ENCODE measurements at regions not wholly inside any gene's neighbourhood (a gene's known extent, or its start where the extent isn't known, plus 50 kb on each side); places are given as distances from the start of the nearest gene placed in this dataset.

DNA sequence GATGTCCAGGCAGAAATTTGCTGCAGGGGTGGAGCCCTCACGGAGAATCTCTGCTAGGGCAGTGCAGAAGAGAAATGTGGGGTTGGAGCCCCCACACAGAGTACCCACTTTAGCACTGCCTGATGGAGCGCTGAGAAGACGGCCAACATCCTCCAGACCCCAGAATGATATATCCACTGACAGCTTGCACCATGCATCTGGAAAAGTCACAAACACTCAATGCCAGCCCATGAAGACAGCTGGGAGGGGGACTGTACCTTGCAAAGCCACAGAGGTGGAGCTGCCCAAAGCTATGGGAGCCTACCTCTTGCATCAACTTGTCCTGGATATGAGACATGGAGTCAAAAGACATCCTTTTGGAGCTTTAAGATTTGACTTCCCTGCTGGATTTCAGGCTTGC lies 426.3 kb upstream of the FAM174A start:
- TF ChIP-seq CTCF (IDR thresholded peaks at IDR 0.05): no peak

DNA sequence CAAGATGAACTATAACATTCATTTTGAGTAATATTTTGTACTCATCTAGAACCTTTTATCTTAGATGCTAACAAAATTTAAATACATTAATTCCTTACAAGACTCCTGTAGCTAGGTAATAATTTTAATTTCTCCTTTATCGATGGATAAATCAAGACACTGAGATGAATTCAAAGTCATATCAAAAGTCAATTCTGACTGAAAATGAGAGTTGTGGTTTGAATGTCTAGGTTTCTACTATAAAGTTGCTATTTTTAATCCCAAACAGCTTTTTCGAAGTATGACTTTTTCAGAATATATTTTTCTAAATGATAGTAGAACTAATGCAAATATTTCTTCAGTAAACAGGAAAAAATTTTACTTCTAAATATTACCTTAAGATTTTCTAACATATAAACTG lies 491.7 kb upstream of the FAM174A start:
- no peak for TF ChIP-seq CTCF (IDR thresholded peaks at IDR 0.05)

GRCh38 chr5:100026606-100027005 lies 508.6 kb upstream of the FAM174A start:
- TF ChIP-seq CTCF (IDR thresholded peaks at IDR 0.05): no peak

- no peak for TF ChIP-seq CTCF (IDR thresholded peaks at IDR 0.05)
Measured at GRCh38 chr5:100023536-100023935, 511.6 kb upstream of the FAM174A start.

GRCh38 chr5:100017520-100018262 lies 517.5 kb upstream of the FAM174A start:
- TF ChIP-seq CTCF (IDR thresholded peaks at IDR 0.05): no peak

DNA sequence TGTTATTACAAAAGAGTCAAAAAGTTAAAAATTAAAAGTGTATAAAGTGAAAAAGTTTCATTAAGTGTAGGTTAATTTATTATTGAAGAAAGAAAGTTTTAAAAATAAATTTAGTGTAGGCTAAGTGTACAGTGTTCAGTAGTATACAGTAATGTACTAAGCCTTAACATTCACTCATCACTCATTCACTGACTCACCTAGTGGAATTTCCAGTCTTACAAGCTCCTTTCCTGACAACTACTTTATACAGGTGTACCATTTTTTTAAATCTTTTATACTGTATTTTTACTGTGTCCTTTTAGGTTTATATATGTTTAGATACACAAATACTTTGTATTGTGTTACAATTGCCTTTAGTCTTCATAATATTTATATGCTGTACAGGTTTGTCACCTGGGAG lies 530.2 kb upstream of the FAM174A start:
- TF ChIP-seq CTCF (IDR thresholded peaks at IDR 0.05): no peak

GRCh38 chr5:99998319-99998718 lies 536.9 kb upstream of the FAM174A start:
- TF ChIP-seq CTCF (IDR thresholded peaks at IDR 0.05): no peak

GRCh38 chr5:99995407-99995806 lies 539.8 kb upstream of the FAM174A start:
- no peak for TF ChIP-seq CTCF (IDR thresholded peaks at IDR 0.05)
